ENCODE measurements at regions not wholly inside any gene's neighbourhood (a gene's known extent, or its start where the extent isn't known, plus 50 kb on each side); places are given as distances from the start of the nearest gene placed in this dataset.
A peak's percentile ranks its signal among the peaks of the same experiment; 100 is the strongest.

DNA sequence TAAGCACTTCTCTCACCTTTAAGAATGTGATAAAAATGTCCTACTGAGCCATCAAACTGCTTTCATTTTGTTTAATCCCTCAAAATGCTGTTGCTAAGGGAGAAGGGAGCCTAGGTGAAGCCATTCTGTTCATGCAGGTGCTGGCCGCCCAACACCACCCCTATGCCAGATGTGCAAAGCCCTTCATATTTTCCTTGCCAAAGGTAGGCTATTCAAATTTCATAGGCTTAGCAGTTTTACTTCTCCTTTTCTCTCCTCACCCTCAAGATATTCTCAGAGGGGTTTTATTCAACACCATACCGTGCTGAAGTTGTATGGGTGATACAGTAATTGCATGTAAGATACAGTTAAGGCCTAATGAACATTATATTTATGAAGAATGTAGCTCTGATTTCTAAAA, 461.7 kb downstream of the GXYLT1 start:
- DNase-seq: no peak
- 79 to 82% (median 80%) methylated on average over 2 of the region's 2 CpGs for WGBS, 3 donors
- no peak for ATAC-seq
- Histone ChIP-seq H3K27me3 (ENCODE audit: insufficient read depth in 3 of 3, low read length in 2 of 3) (no peaks in the 10 kb centered on the region), H3K4me1 (no peaks in the 10 kb centered on the region), H3K9me3 (no peaks in the 10 kb centered on the region), H3K27ac (no peak overlapping the region), H3K36me3 (ENCODE audit: insufficient read depth in 1 of 2, low read depth in 1 of 2) (no peaks in the 10 kb centered on the region), H3K4me3 (no peak overlapping the region)
- TF ChIP-seq, protein P1, sequence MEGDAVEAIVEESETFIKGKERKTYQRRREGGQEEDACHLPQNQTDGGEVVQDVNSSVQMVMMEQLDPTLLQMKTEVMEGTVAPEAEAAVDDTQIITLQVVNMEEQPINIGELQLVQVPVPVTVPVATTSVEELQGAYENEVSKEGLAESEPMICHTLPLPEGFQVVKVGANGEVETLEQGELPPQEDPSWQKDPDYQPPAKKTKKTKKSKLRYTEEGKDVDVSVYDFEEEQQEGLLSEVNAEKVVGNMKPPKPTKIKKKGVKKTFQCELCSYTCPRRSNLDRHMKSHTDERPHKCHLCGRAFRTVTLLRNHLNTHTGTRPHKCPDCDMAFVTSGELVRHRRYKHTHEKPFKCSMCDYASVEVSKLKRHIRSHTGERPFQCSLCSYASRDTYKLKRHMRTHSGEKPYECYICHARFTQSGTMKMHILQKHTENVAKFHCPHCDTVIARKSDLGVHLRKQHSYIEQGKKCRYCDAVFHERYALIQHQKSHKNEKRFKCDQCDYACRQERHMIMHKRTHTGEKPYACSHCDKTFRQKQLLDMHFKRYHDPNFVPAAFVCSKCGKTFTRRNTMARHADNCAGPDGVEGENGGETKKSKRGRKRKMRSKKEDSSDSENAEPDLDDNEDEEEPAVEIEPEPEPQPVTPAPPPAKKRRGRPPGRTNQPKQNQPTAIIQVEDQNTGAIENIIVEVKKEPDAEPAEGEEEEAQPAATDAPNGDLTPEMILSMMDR (IDR thresholded peaks at IDR 0.05): no peak
- intact Hi-C loops (cut with DNase I): loop anchor here in 1 of 2 donors (10.0 kb wide), 1 partner anchor 342 kb away; no protein-coding TSS in a partner anchor

DNA sequence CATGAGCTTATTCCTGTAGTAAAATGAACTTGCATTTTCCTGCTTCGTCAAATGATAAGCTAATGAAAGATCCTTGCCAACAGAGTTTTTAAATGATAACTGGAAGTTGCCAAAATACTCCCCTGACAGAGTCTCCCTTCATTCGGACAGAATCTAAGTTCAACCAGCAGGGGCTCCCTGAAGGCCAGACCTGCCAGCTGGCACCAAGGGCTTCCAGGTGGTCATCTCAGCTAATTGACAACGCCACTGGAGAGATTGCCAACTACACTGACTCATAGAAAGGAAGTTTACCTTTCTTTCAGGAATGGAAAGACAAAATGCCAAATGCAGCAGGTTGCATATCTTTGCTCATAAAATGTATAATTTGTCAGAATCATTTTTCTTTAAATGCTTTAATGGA, 462.8 kb downstream of the GXYLT1 start:
- TF ChIP-seq, protein P1 (IDR thresholded peaks at IDR 0.05): no peak
- Histone ChIP-seq H3K4me3 (no peak overlapping the region), H3K4me1 (no peaks in the 10 kb centered on the region), H3K36me3 (ENCODE audit: insufficient read depth in 1 of 2, low read depth in 1 of 2) (no peaks in the 10 kb centered on the region), H3K9me3 (no peaks in the 10 kb centered on the region), H3K27ac (no peak overlapping the region), H3K27me3 (ENCODE audit: insufficient read depth in 3 of 3, low read length in 2 of 3) (no peaks in the 10 kb centered on the region)
- 36 to 39% (median 39%) methylated on average over 3 of the region's 3 CpGs for WGBS, 3 donors
- DNase-seq: no peak
- ATAC-seq: no peak
- intact Hi-C loops (cut with DNase I): loop anchor here in 1 of 2 donors (10.0 kb wide), 1 partner anchor 343 kb away; no protein-coding TSS in a partner anchor

DNA sequence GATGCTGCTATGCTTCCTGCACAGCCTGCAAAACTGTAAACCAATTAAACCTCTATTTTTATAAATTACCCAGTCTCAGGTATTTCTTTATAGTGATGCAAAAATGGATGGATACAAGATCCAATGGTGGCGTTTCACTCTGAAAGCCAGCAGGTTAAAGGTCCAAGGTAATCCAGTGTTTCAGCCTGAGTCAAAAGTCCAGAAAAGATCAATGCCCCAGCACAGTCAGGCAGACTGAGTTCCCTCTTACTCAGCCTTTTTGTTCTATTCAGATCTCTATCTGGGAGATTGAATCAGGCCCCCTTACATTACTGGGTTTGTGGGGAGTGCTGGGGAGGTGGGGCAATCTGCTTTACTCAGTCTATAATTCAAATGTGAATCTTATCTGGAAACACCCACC, 464.5 kb downstream of the GXYLT1 start:
- H3K36me3 ChIP-seq (ENCODE audit: insufficient read depth in 1 of 2, low read depth in 1 of 2): no peaks in the 10 kb centered on the region
- H3K4me3 ChIP-seq: no peak overlapping the region
- no peaks in the 10 kb centered on the region for H3K9me3 ChIP-seq
- TF ChIP-seq, protein P1 (IDR thresholded peaks at IDR 0.05): no peak
- ATAC-seq (no peak), DNase-seq (no peak)
- H3K4me1 ChIP-seq: no peaks in the 10 kb centered on the region
- H3K27ac ChIP-seq: no peak overlapping the region
- intact Hi-C loops (cut with DNase I): loop anchor here in 1 of 2 donors (10.0 kb wide), 1 partner anchor 345 kb away; no protein-coding TSS in a partner anchor
- 85 to 97% (median 85%) methylated on average over 1 of the region's 1 CpG for WGBS, 3 donors
- H3K27me3 ChIP-seq (ENCODE audit: insufficient read depth in 3 of 3, low read length in 2 of 3): no peaks in the 10 kb centered on the region

DNA sequence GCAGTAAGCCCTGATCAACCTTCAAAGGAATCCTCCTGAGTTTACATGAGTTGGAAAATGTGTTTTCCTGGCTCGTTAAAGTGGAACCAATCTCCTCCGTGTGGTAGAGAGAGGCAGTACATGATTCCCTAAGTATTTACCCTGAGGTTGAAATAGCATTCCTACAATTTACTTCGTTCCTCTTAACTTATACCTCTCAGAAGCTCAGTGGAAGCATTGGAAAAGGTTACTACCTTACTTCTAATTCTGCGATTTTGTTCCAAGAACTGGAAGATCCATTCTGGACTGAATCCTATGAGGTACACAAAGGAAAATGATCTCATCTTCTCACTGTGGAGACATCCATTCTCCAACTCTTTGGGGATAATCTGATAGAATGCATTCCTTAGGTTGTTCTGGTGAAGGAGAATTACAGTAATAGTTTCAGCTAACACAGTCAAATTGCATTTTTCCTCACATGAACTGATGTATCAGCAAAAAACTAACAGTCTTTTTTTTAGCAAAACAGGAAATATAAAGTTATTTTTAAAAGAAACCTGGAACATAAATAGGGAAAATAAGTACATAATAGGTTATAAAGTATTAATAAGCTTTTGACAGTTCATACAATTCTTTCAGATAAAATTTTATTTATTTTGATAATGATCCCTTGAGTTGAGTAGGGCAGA, 475.6 kb downstream of the PDZRN4 start:
- intact Hi-C loops (cut with DNase I): no loop called here
- DNase-seq: no peak
- Histone ChIP-seq H3K4me3 (no peak overlapping the region), H3K27ac (no peak overlapping the region), H3K27me3 (ENCODE audit: insufficient read depth in 3 of 3, low read length in 2 of 3) (no peaks in the 10 kb centered on the region), H3K4me1 (no peaks in the 10 kb centered on the region), H3K36me3 (ENCODE audit: insufficient read depth in 1 of 2, low read depth in 1 of 2) (no peaks in the 10 kb centered on the region), H3K9me3 (no peaks in the 10 kb centered on the region)
- ATAC-seq: no peak
- TF ChIP-seq, protein P1 (IDR thresholded peaks at IDR 0.05): peak; percentile 40
- 9 to 18% (median 10%) methylated on average over 4 of the region's 4 CpGs for WGBS, 3 donors

Data from psoas muscle (tissue), 7 donors.